ENCODE measurements at regions not wholly inside any gene's neighbourhood (a gene's known extent, or its start where the extent isn't known, plus 50 kb on each side); places are given as distances from the start of the nearest gene placed in this dataset.

DNA sequence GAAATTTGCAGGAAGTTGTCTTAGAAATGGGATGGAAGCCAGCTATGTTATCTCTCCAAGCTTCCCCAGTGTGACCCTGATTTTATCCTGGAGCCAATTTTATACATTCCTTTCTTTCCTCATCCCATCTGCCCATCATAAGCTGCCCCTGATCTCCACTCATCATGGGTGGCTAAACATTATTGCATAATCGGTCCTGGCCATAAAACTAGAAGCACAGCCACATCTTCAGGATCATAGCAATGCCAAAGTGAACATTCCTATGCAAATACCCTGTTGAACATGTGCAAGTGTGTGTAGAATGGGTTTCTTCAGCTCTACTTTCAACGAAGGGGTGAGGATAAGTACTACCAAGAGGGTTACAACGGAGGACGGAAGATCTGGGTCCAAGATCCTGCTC, 50.6 kb upstream of the COG2 start:
- no peak for DNase-seq (ENCODE audit: extremely low spot score)
- intact Hi-C loops (cut with DNase I): no loop called here
- no peak overlapping the region for H3K4me3 ChIP-seq
- peaks cover 0 to 21% (median 0%) of the 10 kb centered on the region in 4 donors for H3K27me3 ChIP-seq
- no peak for TF ChIP-seq POLR2AphosphoS5 (IDR thresholded peaks at IDR 0.05)
- TF ChIP-seq, protein P1, sequence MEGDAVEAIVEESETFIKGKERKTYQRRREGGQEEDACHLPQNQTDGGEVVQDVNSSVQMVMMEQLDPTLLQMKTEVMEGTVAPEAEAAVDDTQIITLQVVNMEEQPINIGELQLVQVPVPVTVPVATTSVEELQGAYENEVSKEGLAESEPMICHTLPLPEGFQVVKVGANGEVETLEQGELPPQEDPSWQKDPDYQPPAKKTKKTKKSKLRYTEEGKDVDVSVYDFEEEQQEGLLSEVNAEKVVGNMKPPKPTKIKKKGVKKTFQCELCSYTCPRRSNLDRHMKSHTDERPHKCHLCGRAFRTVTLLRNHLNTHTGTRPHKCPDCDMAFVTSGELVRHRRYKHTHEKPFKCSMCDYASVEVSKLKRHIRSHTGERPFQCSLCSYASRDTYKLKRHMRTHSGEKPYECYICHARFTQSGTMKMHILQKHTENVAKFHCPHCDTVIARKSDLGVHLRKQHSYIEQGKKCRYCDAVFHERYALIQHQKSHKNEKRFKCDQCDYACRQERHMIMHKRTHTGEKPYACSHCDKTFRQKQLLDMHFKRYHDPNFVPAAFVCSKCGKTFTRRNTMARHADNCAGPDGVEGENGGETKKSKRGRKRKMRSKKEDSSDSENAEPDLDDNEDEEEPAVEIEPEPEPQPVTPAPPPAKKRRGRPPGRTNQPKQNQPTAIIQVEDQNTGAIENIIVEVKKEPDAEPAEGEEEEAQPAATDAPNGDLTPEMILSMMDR (IDR thresholded peaks at IDR 0.05): no peak
- TF ChIP-seq POLR2A (IDR thresholded peaks at IDR 0.05; ENCODE audit: low read depth): no peak
- TF ChIP-seq EP300 (IDR thresholded peaks at IDR 0.05): no peak
- no peak overlapping the region for H3K27ac ChIP-seq (replicated peaks in 1 of 4)
- no peaks in the 10 kb centered on the region for H3K36me3 ChIP-seq
- WGBS: 90% methylated on average over 4 of the region's 4 CpGs
- no peaks in the 10 kb centered on the region for H3K9me3 ChIP-seq
- H3K4me1 ChIP-seq: no peaks in the 10 kb centered on the region

DNA sequence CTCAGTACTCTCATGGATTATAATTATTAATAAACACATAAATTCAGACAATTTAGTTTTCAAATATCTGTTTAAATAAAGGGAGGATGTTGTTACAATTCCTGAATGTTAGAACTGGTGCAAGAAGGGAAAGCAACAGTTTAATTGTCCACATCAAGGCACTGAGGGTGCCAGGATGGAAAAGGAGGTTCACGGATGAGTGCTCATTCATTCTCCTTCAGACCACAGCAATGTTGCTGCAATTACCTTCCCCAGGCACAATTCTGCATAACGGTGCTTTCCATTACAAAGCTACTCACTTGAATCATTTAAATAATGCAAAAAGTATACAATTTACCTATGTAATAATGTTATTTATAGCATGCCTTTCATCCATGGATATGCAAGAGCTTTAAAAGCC, 52.3 kb upstream of the COG2 start:
- Histone ChIP-seq H3K9me3 (peaks cover 0 to 4% (median 2%) of the 10 kb centered on the region in 4 donors), H3K36me3 (no peaks in the 10 kb centered on the region), H3K27ac (replicated peaks in 1 of 4) (no peak overlapping the region), H3K4me1 (no peaks in the 10 kb centered on the region), H3K27me3 (peaks cover 0 to 21% (median 0%) of the 10 kb centered on the region in 4 donors), H3K4me3 (no peak overlapping the region)
- no peak for TF ChIP-seq POLR2A (IDR thresholded peaks at IDR 0.05; ENCODE audit: low read depth)
- TF ChIP-seq EP300 (IDR thresholded peaks at IDR 0.05): no peak
- no peak for TF ChIP-seq POLR2AphosphoS5 (IDR thresholded peaks at IDR 0.05)
- TF ChIP-seq, protein P1 (IDR thresholded peaks at IDR 0.05): no peak
- DNase-seq (ENCODE audit: extremely low spot score): no peak
- WGBS: 55% methylated on average over 2 of the region's 2 CpGs
- intact Hi-C loops (cut with DNase I): no loop called here

GRCh38 chr1:230588323-230588746, 53.9 kb upstream of the COG2 start:
- H3K4me1 ChIP-seq: no peaks in the 10 kb centered on the region
- H3K9me3 ChIP-seq: peaks cover 0 to 4% (median 2%) of the 10 kb centered on the region in 4 donors
- no peaks in the 10 kb centered on the region for H3K36me3 ChIP-seq
- peaks cover 0 to 20% (median 0%) of the 10 kb centered on the region in 4 donors for H3K27me3 ChIP-seq
- no peak for DNase-seq (ENCODE audit: extremely low spot score)
- H3K4me3 ChIP-seq: no peak overlapping the region
- TF ChIP-seq EP300 (IDR thresholded peaks at IDR 0.05): no peak
- TF ChIP-seq, protein P1 (IDR thresholded peaks at IDR 0.05): no peak
- no peak for TF ChIP-seq POLR2A (IDR thresholded peaks at IDR 0.05; ENCODE audit: low read depth)
- no peak for TF ChIP-seq POLR2AphosphoS5 (IDR thresholded peaks at IDR 0.05)
- intact Hi-C loops (cut with DNase I): no loop called here
- H3K27ac ChIP-seq (replicated peaks in 1 of 4): no peak overlapping the region

- WGBS: 82% methylated on average over 3 of the region's 3 CpGs
- Histone ChIP-seq H3K9me3 (peaks cover 0 to 4% (median 2%) of the 10 kb centered on the region in 4 donors), H3K27me3 (peaks cover 0 to 8% (median 0%) of the 10 kb centered on the region in 4 donors), H3K4me3 (no peak overlapping the region), H3K27ac (replicated peaks in 1 of 4) (no peak overlapping the region), H3K4me1 (no peaks in the 10 kb centered on the region), H3K36me3 (no peaks in the 10 kb centered on the region)
- DNase-seq (ENCODE audit: extremely low spot score): no peak
- TF ChIP-seq POLR2AphosphoS5 (IDR thresholded peaks at IDR 0.05) (no peak), EP300 (IDR thresholded peaks at IDR 0.05) (no peak), POLR2A (IDR thresholded peaks at IDR 0.05; ENCODE audit: low read depth) (no peak)
- TF ChIP-seq, protein P1 (IDR thresholded peaks at IDR 0.05): no peak
- intact Hi-C loops (cut with DNase I): no loop called here
Measured at GRCh38 chr1:230587061-230587460, 55.2 kb upstream of the COG2 start.

- Histone ChIP-seq H3K4me1 (no peaks in the 10 kb centered on the region), H3K27me3 (peaks cover 0 to 12% (median 0%) of the 10 kb centered on the region in 4 donors), H3K27ac (replicated peaks in 1 of 4) (no peak overlapping the region), H3K36me3 (no peaks in the 10 kb centered on the region), H3K9me3 (peaks cover 0 to 10% (median 2%) of the 10 kb centered on the region in 4 donors), H3K4me3 (no peak overlapping the region)
- intact Hi-C loops (cut with DNase I): no loop called here
- no peak for DNase-seq (ENCODE audit: extremely low spot score)
- TF ChIP-seq EP300 (IDR thresholded peaks at IDR 0.05) (no peak), POLR2AphosphoS5 (IDR thresholded peaks at IDR 0.05) (no peak), POLR2A (IDR thresholded peaks at IDR 0.05; ENCODE audit: low read depth) (no peak)
- TF ChIP-seq, protein P1 (IDR thresholded peaks at IDR 0.05): no peak
Measured at GRCh38 chr1:230584660-230585059, 57.6 kb upstream of the COG2 start.
